IMR-90 (cell line): ENCODE measurements at regions not wholly inside any gene's neighbourhood (a gene's known extent, or its start where the extent isn't known, plus 50 kb on each side); places are given as distances from the start of the nearest gene placed in this dataset.

Experiments used
- ATAC-seq: fragments of 200-7000 bp; cut with Tn5 transposase; 2 replicates; pipeline ENCODE4 v1.9.1; 2020; ENCODE audit warnings: low read depth, mild to moderate bottlenecking, moderate library complexity
- BruUV-seq: library from RNA; stranded (reverse); fragments of 400-500 nt; replicated peaks from 2 replicates; lab custom pipeline; 2021; lab: Mats Ljungman, UMichigan
- CTCF ChIA-PET: fragments of 300-600 bp; formaldehyde crosslinking; extraction: SDS; loops from one replicate; lab custom pipeline; 2021; ENCODE audit warnings: antibody characterized with exemption; lab: Yijun Ruan, JAX
- POLR2A ChIA-PET: fragments of 300-600 bp; sonication (Branson Sonifier 250); formaldehyde crosslinking; loops from one replicate; lab custom pipeline; 2022; ENCODE audit warnings: antibody characterized with exemption; ENCODE audit not compliant: unreplicated experiment; lab: Charles Lee
- DNase-seq: peaks from one replicate; pipeline ENCODE4 v3.0.0; 2013
- H2AFZ ChIP-seq: replicated peaks from 2 replicates; pipeline ENCODE3; 2013; ENCODE audit warnings: low read length, mild to moderate bottlenecking; ENCODE audit not compliant: poor library complexity
- H2AK5ac ChIP-seq: 2 replicates; pipeline ENCODE4 v1.6.1; 2013; ENCODE audit warnings: low read depth, low read length, inconsistent platforms
- H2AK9ac ChIP-seq: replicated peaks from 2 replicates; pipeline ENCODE3; 2013; ENCODE audit warnings: mild to moderate bottlenecking, low read depth, low read length, moderate library complexity; ENCODE audit not compliant: poor library complexity
- H2BK120ac ChIP-seq: 2 replicates; pipeline ENCODE4 v1.6.1; 2013; ENCODE audit warnings: low read depth, low read length, inconsistent platforms
- H2BK15ac ChIP-seq: 3 replicates; pipeline ENCODE4 v1.6.1; 2013; ENCODE audit warnings: low read depth, low read length, inconsistent platforms
- H2BK20ac ChIP-seq: 2 replicates; pipeline ENCODE4 v1.6.1; 2013; ENCODE audit warnings: low read depth, mild to moderate bottlenecking, inconsistent platforms, low read length, moderate library complexity
- H2BK5ac ChIP-seq: 2 replicates; pipeline ENCODE4 v1.6.1; 2013; ENCODE audit warnings: mild to moderate bottlenecking, low read depth, low read length, inconsistent platforms; ENCODE audit not compliant: poor library complexity, severe bottlenecking
- H3K14ac ChIP-seq: replicated peaks from 2 replicates; pipeline ENCODE4 v1.6.1; 2013; ENCODE audit warnings: low read depth, low read length, inconsistent platforms
- H3K18ac ChIP-seq: 2 replicates; pipeline ENCODE4 v1.6.1; 2013; ENCODE audit warnings: low read depth, low read length, control low read depth
- H3K23ac ChIP-seq: 2 replicates; pipeline ENCODE4 v1.6.1; 2013; ENCODE audit warnings: low read depth, low read length, inconsistent platforms
- H3K27ac ChIP-seq: 2 replicates; pipeline ENCODE4 v1.5.1; 2013; ENCODE audit warnings: mild to moderate bottlenecking, control low read depth, low read length; ENCODE audit not compliant: insufficient read depth
- H3K27me3 ChIP-seq: 2 replicates; pipeline ENCODE4 v1.6.1; 2013; ENCODE audit warnings: low read length; ENCODE audit not compliant: control insufficient read depth, insufficient read depth
- H3K36me3 ChIP-seq: 2 replicates; pipeline ENCODE4 v1.6.1; 2013; ENCODE audit warnings: low read length, mixed read lengths; ENCODE audit not compliant: control insufficient read depth, insufficient read depth
- H3K4ac ChIP-seq: 2 replicates; pipeline ENCODE4 v1.6.1; 2013; ENCODE audit warnings: low read depth, low read length, inconsistent platforms
- H3K4me1 ChIP-seq: 2 replicates; pipeline ENCODE4 v1.6.1; 2013; ENCODE audit warnings: low read length, mixed read lengths; ENCODE audit not compliant: control insufficient read depth, insufficient read depth
- H3K4me2 ChIP-seq: 2 replicates; pipeline ENCODE4 v1.6.1; 2013; ENCODE audit warnings: low read depth, mild to moderate bottlenecking, control low read depth, low read length, moderate library complexity
- H3K4me3 ChIP-seq: 2 replicates; pipeline ENCODE4 v1.5.1; 2013; ENCODE audit warnings: low read depth, mild to moderate bottlenecking, control low read depth, low read length, moderate library complexity; ENCODE audit not compliant: insufficient read depth
- H3K56ac ChIP-seq: 2 replicates; pipeline ENCODE4 v1.6.1; 2013; ENCODE audit warnings: low read length, inconsistent platforms; ENCODE audit not compliant: insufficient read depth; ENCODE audit errors: extremely low read depth
- H3K79me1 ChIP-seq, 2 experiments: 2 replicates each; pipeline ENCODE4 v1.6.1; 2013; ENCODE audit warnings: low read length in 2 of 2, inconsistent platforms in 1 of 2, low read depth in 1 of 2
- H3K9ac ChIP-seq: 2 replicates; pipeline ENCODE4 v1.6.1; 2013; ENCODE audit warnings: low read depth, low read length, control low read depth
- H3K9me1 ChIP-seq: 2 replicates; pipeline ENCODE4 v1.6.1; 2013; ENCODE audit warnings: low read length, inconsistent platforms; ENCODE audit not compliant: insufficient read depth
- H3K9me3 ChIP-seq: 2 replicates; pipeline ENCODE4 v1.6.1; 2013; ENCODE audit warnings: low read length; ENCODE audit not compliant: control insufficient read depth, insufficient read depth
- H4K20me1 ChIP-seq: 2 replicates; pipeline ENCODE4 v1.6.1; 2013; ENCODE audit warnings: low read length, inconsistent platforms; ENCODE audit not compliant: insufficient read depth
- H4K5ac ChIP-seq: 2 replicates; pipeline ENCODE4 v1.6.1; 2013; ENCODE audit warnings: mild to moderate bottlenecking, low read depth, low read length, control low read depth
- H4K8ac ChIP-seq, 2 experiments: 2 replicates each; pipeline ENCODE4 v1.6.1; 2013; ENCODE audit warnings: low read depth in 2 of 2, low read length in 2 of 2, control low read depth in 1 of 2, inconsistent platforms in 1 of 2
- H4K91ac ChIP-seq: 2 replicates; pipeline ENCODE4 v1.6.1; 2013; ENCODE audit warnings: low read depth, low read length, inconsistent platforms; ENCODE audit not compliant: insufficient read depth
- BHLHE40 ChIP-seq: fragments of 150-350 bp; IDR thresholded peaks from 2 replicates; pipeline ENCODE4 v1.6.1; 2016; ENCODE audit warnings: mild to moderate bottlenecking, low read depth, low read length
- CEBPB ChIP-seq: IDR thresholded peaks from 2 replicates; pipeline ENCODE4 v1.6.1; 2012; ENCODE audit warnings: low read depth, low read length, improper control_type of control experiment
- CHD1 ChIP-seq: IDR thresholded peaks from 2 replicates; pipeline ENCODE4 v1.6.1; 2012; ENCODE audit warnings: low read depth, low read length, improper control_type of control experiment
- CTCF ChIP-seq: conservative IDR thresholded peaks from 2 replicates; pipeline ENCODE4 v1.5.1; 2012; ENCODE audit warnings: mild to moderate bottlenecking, low read depth, low read length, improper control_type of control experiment
- ELK1 ChIP-seq: fragments of 150-350 bp; IDR thresholded peaks from 2 replicates; pipeline ENCODE4 v1.6.1; 2016; ENCODE audit warnings: low read depth, mild to moderate bottlenecking, low read length, moderate library complexity, borderline replicate concordance
- FOS ChIP-seq: fragments of 150-350 bp; IDR thresholded peaks from 2 replicates; pipeline ENCODE4 v1.6.1; 2016; ENCODE audit warnings: low read depth, low read length
- MAFK ChIP-seq: IDR thresholded peaks from 2 replicates; pipeline ENCODE4 v1.6.1; 2012; ENCODE audit warnings: low read depth, low read length, improper control_type of control experiment
- MAZ ChIP-seq: IDR thresholded peaks from 2 replicates; pipeline ENCODE4 v1.6.1; 2012; ENCODE audit warnings: low read depth, mild to moderate bottlenecking, low read length, improper control_type of control experiment, moderate library complexity, borderline replicate concordance
- MXI1 ChIP-seq: IDR thresholded peaks from 2 replicates; pipeline ENCODE4 v1.6.1; 2012; ENCODE audit warnings: low read depth, mild to moderate bottlenecking, low read length, moderate library complexity, borderline replicate concordance
- NFE2L2 ChIP-seq: fragments of 150-350 bp; IDR thresholded peaks from 2 replicates; pipeline ENCODE4 v1.6.1; 2016; ENCODE audit warnings: low read depth, mild to moderate bottlenecking, low read length
- RCOR1 ChIP-seq: IDR thresholded peaks from 2 replicates; pipeline ENCODE4 v1.6.1; 2012; ENCODE audit warnings: mild to moderate bottlenecking, low read length, improper control_type of control experiment; ENCODE audit not compliant: insufficient replicate concordance
- RFX5 ChIP-seq: IDR thresholded peaks from 2 replicates; pipeline ENCODE4 v1.8.0; 2012; ENCODE audit warnings: low read depth, mild to moderate bottlenecking, low read length, moderate library complexity
- SMC3 ChIP-seq: fragments of 150-350 bp; IDR thresholded peaks from 2 replicates; pipeline ENCODE4 v1.6.1; 2016; ENCODE audit warnings: low read depth, mild to moderate bottlenecking, antibody characterized with exemption, low read length, moderate library complexity
- WGBS, 2 experiments: methylation state at CpG; one replicate each; pipeline versions ENCODE4 v1.1.5 to v1.1.7; 2013; ENCODE audit warnings: missing lambda C conversion rate in 2 of 2; ENCODE audit not compliant: insufficient read length in 1 of 2; ENCODE audit errors: extremely low coverage in 2 of 2; 5-methylcytosine and 5-hydroxymethylcytosine counted together
- dilution Hi-C: fragments of 300-500 bp; cut with HindIII; formaldehyde crosslinking; loops from one replicate; pipeline ENCODE4 v1.14.3; 2018; ENCODE audit warnings: low sequenced_read_pairs; ENCODE audit not compliant: unreplicated experiment
- in situ Hi-C: fragments of 300-500 bp; cut with MboI; formaldehyde crosslinking; loops from 3 replicates; pipeline ENCODE4 v1.14.3; 2019; ENCODE audit warnings: low sequenced_read_pairs, inconsistent platforms, mixed read lengths
- intact Hi-C: fragments of 100-400 bp; cut with micrococcal nuclease; formaldehyde crosslinking; loops from 2 replicates; pipeline ENCODE4 v1.10.0; 2022

GRCh38 chr2:735670-736218 is 58.5 kb upstream of the TMEM18 start:
- no peaks in the 10 kb centered on the region for H3K9me1 ChIP-seq
- H3K79me1 ChIP-seq = no peaks in the 10 kb centered on the region
- no peak for ATAC-seq
- DNase-seq = no peak
- H3K4me3 ChIP-seq = no peak overlapping the region
- no peak overlapping the region for H4K91ac ChIP-seq
- H3K9me3 ChIP-seq = no peaks in the 10 kb centered on the region
- H3K36me3 ChIP-seq = no peaks in the 10 kb centered on the region
- no peak overlapping the region for H2AK9ac ChIP-seq
- intact Hi-C loops (no loop called here), in situ Hi-C loops (no loop called here), dilution Hi-C loops (no loop called here)
- H3K23ac ChIP-seq = no peak overlapping the region
- no peak overlapping the region for H3K4me2 ChIP-seq
- H2BK120ac ChIP-seq = no peak overlapping the region
- H4K5ac ChIP-seq = no peak overlapping the region
- H2AFZ ChIP-seq = no peak overlapping the region
- no peaks in the 10 kb centered on the region for H3K4me1 ChIP-seq
- no peak overlapping the region for H3K14ac ChIP-seq
- H2AK5ac ChIP-seq = no peak overlapping the region
- no TSS peak for BruUV-seq
- ChIA-PET CTCF (interaction anchor here (1.1 kb wide), 1 partner anchor 23 kb away, joined by 3 read pairs; no protein-coding TSS in a partner anchor), POLR2A (no interaction called here)
- 6% methylated on average over 3 of the region's 5 CpGs; no CpG with 5 or more reads in 1 of the 2 experiments for WGBS, 2 experiments
- no peak overlapping the region for H3K56ac ChIP-seq
- peaks cover 1% of the 10 kb centered on the region; the same call in 1 of the 2 replicates for H3K27me3 ChIP-seq
- no peak overlapping the region for H3K27ac ChIP-seq
- no peak overlapping the region for H2BK15ac ChIP-seq
- no peak overlapping the region for H3K18ac ChIP-seq
- H2BK20ac ChIP-seq = no peak overlapping the region
- TF ChIP-seq MAFK = no peak
- TF ChIP-seq RFX5 = no peak
- no peak for TF ChIP-seq CEBPB
- no peak for TF ChIP-seq RCOR1
- no peak for TF ChIP-seq NFE2L2
- no peak for TF ChIP-seq CTCF
- no peak for TF ChIP-seq BHLHE40
- TF ChIP-seq FOS = no peak
- no peak for TF ChIP-seq MAZ
- TF ChIP-seq MXI1 = no peak
- no peak for TF ChIP-seq CHD1
- no peak for TF ChIP-seq ELK1
- no peak for TF ChIP-seq SMC3
- H4K20me1 ChIP-seq = no peaks in the 10 kb centered on the region
- no peak overlapping the region for H2BK5ac ChIP-seq
- no peak overlapping the region for H3K4ac ChIP-seq
- no peak overlapping the region for H4K8ac ChIP-seq
- H3K9ac ChIP-seq = no peak overlapping the region
